Thymus (tissue), 11 donors: ENCODE measurements at regions not wholly inside any gene's neighbourhood (a gene's known extent, or its start where the extent isn't known, plus 50 kb on each side); places are given as distances from the start of the nearest gene placed in this dataset.

Experiments used
- DNase-seq, 9 donors: peaks; one replicate each; pipeline ENCODE4 v3.0.0-alpha.2; 2013; ENCODE audit warnings: low spot score in 9 of 9, low read depth in 6 of 9, missing footprints in 1 of 9
- H3K27ac ChIP-seq, 2 donors: one replicate each; pipeline ENCODE4 v1.5.1; 2013; ENCODE audit warnings: control low read depth in 1 of 2, low read depth in 1 of 2, low read length in 1 of 2, mild to moderate bottlenecking in 1 of 2, moderate library complexity in 1 of 2
- H3K27me3 ChIP-seq, 2 donors: one replicate each; pipeline ENCODE4 v1.5.1; 2013; ENCODE audit warnings: low read length in 1 of 2; ENCODE audit not compliant: control insufficient read depth in 2 of 2, insufficient read depth in 1 of 2
- H3K36me3 ChIP-seq, 2 donors: one replicate each; pipeline ENCODE4 v1.5.1; 2013; ENCODE audit warnings: low read length in 1 of 2, mild to moderate bottlenecking in 1 of 2, moderate library complexity in 1 of 2; ENCODE audit not compliant: control insufficient read depth in 2 of 2, insufficient read depth in 2 of 2
- H3K4me1 ChIP-seq, 2 donors: one replicate each; pipeline ENCODE4 v1.5.1; 2013; ENCODE audit warnings: low read length in 2 of 2; ENCODE audit not compliant: control insufficient read depth in 2 of 2, insufficient read depth in 2 of 2
- H3K4me3 ChIP-seq, 2 donors: one replicate each; pipeline ENCODE4 v1.5.1; 2013; ENCODE audit warnings: low read length in 2 of 2, control low read depth in 1 of 2, mild to moderate bottlenecking in 1 of 2
- H3K9me3 ChIP-seq, 2 donors: one replicate each; pipeline ENCODE4 v1.5.1; 2013; ENCODE audit warnings: low read length in 1 of 2, mild to moderate bottlenecking in 1 of 2; ENCODE audit not compliant: control insufficient read depth in 2 of 2, insufficient read depth in 1 of 2
- WGBS: extraction: QIAGEN DNeasy Blood & Tissue Kit; methylation state at CpG from one replicate; pipeline ENCODE4 v1.1.7; 2013; 5-methylcytosine and 5-hydroxymethylcytosine counted together
- donor health status: healthy.

DNA sequence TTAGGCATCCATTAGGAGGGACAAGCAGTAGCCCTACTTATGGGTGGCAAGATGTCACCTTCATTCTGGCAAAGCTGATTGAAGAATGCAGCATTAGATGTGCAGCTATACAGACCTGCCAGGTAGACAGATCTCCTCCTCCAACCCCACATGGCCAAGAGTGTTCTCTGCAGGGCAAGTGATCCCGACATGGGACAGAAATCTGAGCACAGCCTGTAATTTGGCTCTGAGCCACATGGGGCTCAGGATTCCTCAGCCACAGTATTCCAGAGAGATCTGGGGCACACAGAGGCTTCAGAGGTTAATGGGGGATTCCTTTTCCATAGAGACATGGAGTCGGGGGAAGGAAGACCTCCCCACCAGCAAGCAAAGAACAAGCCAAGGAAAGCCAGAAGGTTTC is 58.7 kb upstream of the GDF10 start:
- H3K27ac ChIP-seq = no peak overlapping the region
- DNase-seq = no peak
- no peaks in the 10 kb centered on the region for H3K9me3 ChIP-seq
- H3K27me3 ChIP-seq = no peaks in the 10 kb centered on the region
- peaks cover 3 to 10% of the 10 kb centered on the region in 2 donors for H3K4me1 ChIP-seq
- H3K36me3 ChIP-seq = no peaks in the 10 kb centered on the region
- no peak overlapping the region for H3K4me3 ChIP-seq
- WGBS = 94% methylated on average over 2 of the region's 2 CpGs

DNA sequence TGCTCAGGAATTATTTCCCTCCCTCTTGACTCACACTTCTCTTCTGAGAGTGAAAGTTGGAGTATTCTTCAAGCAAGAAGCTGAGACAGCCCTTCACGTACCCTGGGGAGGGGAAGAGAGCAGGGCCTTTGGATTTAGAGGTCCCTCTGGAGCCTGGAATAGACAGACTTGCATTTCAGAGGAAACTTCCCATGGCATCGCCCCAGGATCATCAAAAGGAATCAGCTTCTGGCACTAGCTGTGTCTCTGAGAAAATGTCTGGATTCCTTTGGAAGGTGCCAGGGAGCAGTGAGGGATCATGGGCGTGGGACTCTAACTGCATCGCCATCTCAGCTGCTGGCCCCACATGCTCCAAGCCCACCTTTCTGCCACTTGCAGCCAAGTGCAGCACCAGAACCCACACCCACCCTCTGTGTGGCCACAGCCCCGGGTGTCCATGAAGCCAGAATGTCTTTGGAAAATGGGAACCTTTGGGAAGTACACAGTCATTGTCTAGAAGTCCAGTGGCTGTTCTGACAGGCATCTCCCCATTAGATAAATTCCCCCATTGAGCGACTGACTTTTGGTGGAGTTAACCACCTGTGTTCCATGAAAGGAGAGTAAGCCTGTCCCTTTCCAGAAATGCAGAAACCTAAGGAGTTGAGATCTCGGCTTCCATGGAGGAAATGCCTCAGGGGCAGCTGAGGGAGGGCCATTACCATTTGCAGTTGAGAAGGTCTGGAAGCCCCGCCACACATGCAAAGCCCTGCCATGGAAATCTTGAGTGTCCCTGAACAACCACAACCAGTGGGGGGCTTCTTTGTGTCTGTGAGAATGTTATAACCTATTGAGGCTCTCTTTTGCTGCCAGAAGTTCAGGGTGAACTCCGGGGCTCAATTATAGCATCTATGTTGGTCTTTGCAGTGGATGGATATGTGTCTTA is 57.8 kb upstream of the GDF10 start:
- Histone ChIP-seq H3K27ac (no peak overlapping the region), H3K4me3 (no peak overlapping the region), H3K36me3 (no peaks in the 10 kb centered on the region), H3K27me3 (no peaks in the 10 kb centered on the region), H3K9me3 (no peaks in the 10 kb centered on the region), H3K4me1 (peaks cover 3 to 10% of the 10 kb centered on the region in 2 donors)
- WGBS = 96% methylated on average over 9 of the region's 9 CpGs
- no peak for DNase-seq

DNA sequence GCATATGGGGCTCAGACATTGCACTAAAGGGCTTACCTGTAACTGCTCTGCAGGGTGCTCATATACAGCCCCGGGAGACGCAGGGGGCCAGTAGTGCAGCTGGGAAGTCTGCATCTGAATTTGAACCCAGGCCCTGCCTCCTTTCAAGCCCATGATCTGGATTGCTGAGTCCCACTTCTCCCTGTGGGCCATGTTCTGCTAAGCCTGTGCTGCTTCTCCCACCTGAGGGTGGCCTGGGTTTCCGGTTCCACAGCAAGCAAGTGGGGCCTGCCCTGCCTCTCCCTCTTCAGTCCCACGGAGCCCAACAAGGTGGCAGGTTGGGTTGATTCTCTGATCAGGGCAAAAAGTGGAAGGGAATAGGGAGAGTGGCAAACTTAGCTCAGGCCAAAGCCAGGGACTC is 56.6 kb upstream of the GDF10 start:
- 98% methylated on average over 4 of the region's 4 CpGs for WGBS
- Histone ChIP-seq H3K4me1 (peaks cover 3 to 13% of the 10 kb centered on the region in 2 donors), H3K36me3 (no peaks in the 10 kb centered on the region), H3K27ac (no peak overlapping the region), H3K4me3 (no peak overlapping the region), H3K27me3 (no peaks in the 10 kb centered on the region), H3K9me3 (no peaks in the 10 kb centered on the region)
- no peak for DNase-seq

DNA sequence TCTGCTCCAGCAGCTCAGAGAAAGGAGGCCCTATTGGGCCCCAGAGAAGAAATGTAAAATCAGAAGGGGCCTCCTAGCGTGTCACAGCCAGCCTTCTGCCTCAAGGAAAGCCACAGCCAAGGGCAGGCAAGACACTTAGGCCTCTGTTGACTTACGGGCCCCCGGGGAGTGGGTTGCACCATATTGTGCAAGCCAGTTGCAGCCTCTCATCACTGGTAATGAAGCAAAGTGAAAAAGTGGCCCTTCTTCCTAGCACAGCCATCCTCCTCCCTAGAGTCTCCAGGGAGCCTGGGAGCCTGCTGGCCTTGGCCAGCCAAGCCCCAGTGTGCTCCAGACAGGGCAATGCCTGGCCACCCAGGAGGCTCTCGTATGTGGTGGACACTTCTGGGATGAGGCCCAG is 56.2 kb upstream of the GDF10 start:
- Histone ChIP-seq H3K36me3 (no peaks in the 10 kb centered on the region), H3K4me1 (peaks cover 5 to 18% of the 10 kb centered on the region in 2 donors), H3K27ac (no peak overlapping the region), H3K9me3 (no peaks in the 10 kb centered on the region), H3K27me3 (no peaks in the 10 kb centered on the region), H3K4me3 (no peak overlapping the region)
- DNase-seq = no peak
- WGBS = 96% methylated on average over 4 of the region's 4 CpGs

DNA sequence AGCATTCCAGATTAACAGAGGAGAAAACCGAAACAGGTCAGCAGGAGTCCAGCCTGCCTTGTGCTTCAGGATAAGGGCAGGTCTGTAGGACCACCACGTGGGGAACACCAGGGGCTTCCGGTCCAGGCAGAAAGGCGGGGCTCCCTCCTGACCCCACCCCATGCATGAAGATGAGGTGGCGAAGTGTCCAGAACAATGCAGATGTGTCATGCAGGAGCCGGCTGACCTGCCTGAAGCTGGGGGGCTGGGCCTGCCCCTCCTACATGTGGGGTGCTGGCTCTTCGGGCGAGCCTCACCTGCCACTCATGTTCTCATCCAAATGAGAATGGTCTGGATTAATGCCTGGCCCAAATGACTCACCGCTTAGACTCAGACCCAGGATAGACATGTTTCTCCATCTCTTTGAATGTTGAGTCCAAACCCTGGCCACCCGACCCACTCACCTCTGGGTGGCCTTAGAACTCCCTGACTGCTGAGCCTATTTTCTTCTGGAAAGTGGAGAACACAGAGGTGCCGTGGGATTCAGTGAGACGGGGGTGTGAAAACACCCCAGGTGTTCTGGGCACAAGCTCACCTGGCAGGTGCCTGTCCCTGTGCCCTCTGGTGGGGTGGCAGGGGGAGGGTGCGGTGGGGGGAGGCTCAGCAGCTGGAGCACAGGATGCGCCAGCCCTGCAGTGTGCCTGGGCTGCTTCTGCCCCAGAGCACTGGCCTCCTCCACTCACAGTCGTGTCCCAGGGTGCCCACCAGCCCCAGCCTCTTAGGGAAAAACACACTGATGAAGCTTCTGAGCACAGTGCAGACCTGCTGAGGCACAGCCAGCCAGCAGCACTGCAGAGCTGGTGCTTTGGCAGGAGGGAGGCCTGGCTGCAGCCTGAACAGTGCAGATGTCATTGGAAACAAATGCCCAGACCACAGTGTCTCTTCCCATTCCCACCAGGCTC is 55.2 kb upstream of the GDF10 start:
- Histone ChIP-seq H3K4me3 (no peak overlapping the region), H3K4me1 (peaks cover 5 to 23% of the 10 kb centered on the region in 2 donors), H3K36me3 (no peaks in the 10 kb centered on the region), H3K27me3 (no peaks in the 10 kb centered on the region), H3K27ac (no peak overlapping the region), H3K9me3 (no peaks in the 10 kb centered on the region)
- DNase-seq = no peak
- whole genome bisulfite sequencing = 94% methylated on average over 15 of the region's 15 CpGs

DNA sequence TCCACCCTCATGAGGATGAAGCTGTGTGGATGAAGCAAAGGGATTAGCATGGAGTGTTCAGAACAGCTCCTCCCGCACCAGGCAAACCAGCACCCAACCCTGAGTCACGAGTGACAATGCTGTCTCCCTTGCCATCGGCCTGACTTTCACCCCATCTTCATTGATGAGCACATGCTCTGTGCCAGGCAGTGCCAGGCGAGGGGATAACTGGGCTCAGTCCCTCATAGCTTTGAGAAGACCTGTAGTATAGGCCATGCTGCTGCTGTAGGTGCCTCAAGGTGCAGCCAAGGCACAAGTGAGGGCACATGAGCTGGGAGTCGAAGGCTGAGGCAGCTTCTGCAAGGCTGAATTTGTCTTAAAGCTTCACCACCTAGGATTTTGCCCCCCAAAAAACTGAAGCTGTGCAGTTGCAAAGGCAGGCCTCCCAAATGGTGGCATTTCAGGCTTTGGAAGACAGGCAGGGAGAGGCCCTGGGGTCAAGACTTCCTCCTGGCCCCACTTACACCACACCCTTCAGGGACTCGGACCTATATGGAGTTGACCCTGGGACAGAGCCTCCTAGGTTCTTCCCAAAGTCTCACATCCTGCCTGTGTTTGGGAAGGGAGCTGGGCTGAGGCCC is 54.2 kb upstream of the GDF10 start:
- H3K27me3 ChIP-seq = no peaks in the 10 kb centered on the region
- no peak overlapping the region for H3K4me3 ChIP-seq
- 96% methylated on average over 6 of the region's 6 CpGs for WGBS
- H3K9me3 ChIP-seq = no peaks in the 10 kb centered on the region
- DNase-seq = no peak
- H3K4me1 ChIP-seq = peaks cover 5 to 17% of the 10 kb centered on the region in 2 donors
- no peak overlapping the region for H3K27ac ChIP-seq
- no peaks in the 10 kb centered on the region for H3K36me3 ChIP-seq

DNA sequence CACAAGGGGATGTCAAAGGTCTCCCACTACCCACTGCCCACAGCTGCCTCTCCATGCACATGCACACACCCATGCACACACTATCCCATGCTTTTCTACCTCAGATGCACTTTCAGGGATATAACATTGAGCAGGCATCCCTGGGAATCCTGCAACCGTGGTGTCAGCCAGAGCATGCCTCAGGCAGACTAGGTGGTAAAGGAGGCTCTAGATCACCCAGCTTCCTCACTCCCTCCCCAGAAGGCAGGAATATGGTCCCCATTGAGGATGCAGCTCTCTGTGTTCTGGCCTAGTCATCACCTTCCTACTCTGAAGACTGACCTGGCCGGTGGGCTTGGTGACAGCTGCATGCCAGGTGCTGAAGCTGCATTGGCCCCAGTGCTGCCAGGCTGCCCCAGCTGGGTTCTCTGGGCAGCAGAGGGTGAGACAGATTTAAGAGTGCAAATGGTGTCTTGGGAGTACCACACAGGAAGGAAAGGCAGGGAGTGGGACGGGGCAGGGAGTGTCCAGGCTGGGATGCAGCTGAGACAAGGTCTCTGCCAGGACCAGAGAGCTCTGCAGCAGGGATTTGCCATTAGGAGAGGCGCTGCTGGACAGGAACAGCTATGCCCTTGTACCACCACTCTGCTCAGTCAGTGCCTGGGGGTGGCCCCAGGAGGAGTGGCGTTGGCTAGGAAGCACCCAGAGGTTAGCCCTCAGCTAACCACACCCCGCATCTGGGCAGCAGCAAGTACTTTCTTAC is 53.4 kb upstream of the GDF10 start:
- WGBS = 96% methylated on average over 6 of the region's 6 CpGs
- Histone ChIP-seq H3K27me3 (no peaks in the 10 kb centered on the region), H3K36me3 (no peaks in the 10 kb centered on the region), H3K4me3 (no peak overlapping the region), H3K27ac (no peak overlapping the region), H3K9me3 (no peaks in the 10 kb centered on the region), H3K4me1 (peaks cover 5 to 17% of the 10 kb centered on the region in 2 donors)
- DNase-seq = no peak

DNA sequence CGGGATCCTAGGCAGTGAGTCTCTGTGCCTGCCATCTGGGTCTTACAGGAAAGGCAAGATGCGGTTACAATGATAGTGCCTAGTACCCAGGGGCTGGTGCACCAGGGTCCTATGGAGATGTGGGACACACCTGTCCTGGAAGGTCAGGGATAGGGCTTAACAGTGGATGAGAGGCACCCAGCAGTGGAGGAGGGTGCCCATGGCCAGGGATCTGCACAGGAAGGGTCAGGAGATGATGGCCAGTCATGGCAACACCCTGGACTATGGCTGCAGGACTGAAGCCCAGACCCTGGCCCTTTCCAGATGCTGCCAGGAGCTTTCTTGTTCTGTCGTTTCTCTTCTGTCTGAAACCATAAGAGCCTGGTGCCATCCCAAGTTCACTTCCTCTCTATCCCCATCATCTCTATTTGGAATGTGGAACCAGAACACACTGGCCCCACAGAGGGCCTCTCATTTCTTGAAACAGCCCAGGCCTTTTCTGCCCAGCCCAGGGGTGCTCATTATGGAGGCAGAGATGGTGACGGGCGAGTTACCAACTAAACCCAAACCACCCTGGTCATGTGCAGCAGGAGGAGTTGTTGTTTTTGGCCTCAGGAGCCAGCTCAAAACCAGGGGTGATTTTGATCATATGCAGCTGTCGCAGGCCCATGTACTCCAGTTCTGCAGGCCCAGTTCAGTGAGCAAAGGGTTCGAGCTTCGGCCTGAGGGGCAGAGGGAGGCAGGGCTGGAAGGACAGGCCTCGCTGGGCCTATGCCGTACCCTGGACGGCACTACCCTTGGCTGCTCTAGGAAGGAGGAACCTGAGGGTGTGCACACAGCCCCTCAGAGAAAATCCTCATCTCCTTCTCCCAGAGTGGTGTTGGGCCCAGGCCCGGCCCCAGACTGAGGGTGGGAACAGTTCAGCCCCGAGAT is 52.6 kb upstream of the GDF10 start:
- H3K27me3 ChIP-seq = no peaks in the 10 kb centered on the region
- H3K9me3 ChIP-seq = no peaks in the 10 kb centered on the region
- H3K36me3 ChIP-seq = no peaks in the 10 kb centered on the region
- peaks cover 5 to 17% of the 10 kb centered on the region in 2 donors for H3K4me1 ChIP-seq
- DNase-seq = no peak
- WGBS = 98% methylated on average over 13 of the region's 13 CpGs
- no peak overlapping the region for H3K4me3 ChIP-seq
- H3K27ac ChIP-seq = no peak overlapping the region
